GM12878 (cell line): ENCODE measurements at regions not wholly inside any gene's neighbourhood (a gene's known extent, or its start where the extent isn't known, plus 50 kb on each side); places are given as distances from the start of the nearest gene placed in this dataset.

Experiments
- BHLHE40 ChIP-seq, 2 experiments: fragments of 450-650 bp in 1 of 2; IDR thresholded peaks; 2 replicates each; pipeline ENCODE4 v1.6.1; 2011 to 2017; ENCODE audit warnings: low read depth in 2 of 2, borderline replicate concordance in 1 of 2, improper control_type of control experiment in 1 of 2, low read length in 1 of 2, mild to moderate bottlenecking in 1 of 2
- BMI1 ChIP-seq: fragments of 450-650 bp; IDR thresholded peaks from 2 replicates; pipeline ENCODE4 v1.6.1; 2016; ENCODE audit warnings: mild to moderate bottlenecking, moderate library complexity, borderline replicate concordance
- SIN3A ChIP-seq: IDR thresholded peaks from 2 replicates; pipeline ENCODE4 v1.6.1; 2012; ENCODE audit warnings: low read depth, low read length, improper control_type of control experiment
- TF ChIP-seq, protein P1 (sequence below), 3 experiments: IDR thresholded peaks in 2 of 3; conservative IDR thresholded peaks in 1 of 3; 2 replicates each; pipeline ENCODE4 v1.5.1; 2011; ENCODE audit warnings: low read depth in 3 of 3, low read length in 3 of 3, mild to moderate bottlenecking in 3 of 3, control low read depth in 2 of 3, moderate library complexity in 2 of 3, inconsistent platforms in 1 of 3, mixed read lengths in 1 of 3; ENCODE audit not compliant: control insufficient read depth in 2 of 3, insufficient read depth in 1 of 3; ENCODE audit errors: extremely low read depth in 1 of 3

GRCh38 chr5:42109006-42109572 is 184.0 kb downstream of the FBXO4 start:
- TF ChIP-seq BHLHE40 (IDR thresholded peaks at IDR 0.05; ENCODE audit: borderline replicate concordance in 1 of 2, low read depth in 2 of 2, low read length in 1 of 2) (no peak), BMI1 (no peak), SIN3A (no peak)
- TF ChIP-seq, protein P1, sequence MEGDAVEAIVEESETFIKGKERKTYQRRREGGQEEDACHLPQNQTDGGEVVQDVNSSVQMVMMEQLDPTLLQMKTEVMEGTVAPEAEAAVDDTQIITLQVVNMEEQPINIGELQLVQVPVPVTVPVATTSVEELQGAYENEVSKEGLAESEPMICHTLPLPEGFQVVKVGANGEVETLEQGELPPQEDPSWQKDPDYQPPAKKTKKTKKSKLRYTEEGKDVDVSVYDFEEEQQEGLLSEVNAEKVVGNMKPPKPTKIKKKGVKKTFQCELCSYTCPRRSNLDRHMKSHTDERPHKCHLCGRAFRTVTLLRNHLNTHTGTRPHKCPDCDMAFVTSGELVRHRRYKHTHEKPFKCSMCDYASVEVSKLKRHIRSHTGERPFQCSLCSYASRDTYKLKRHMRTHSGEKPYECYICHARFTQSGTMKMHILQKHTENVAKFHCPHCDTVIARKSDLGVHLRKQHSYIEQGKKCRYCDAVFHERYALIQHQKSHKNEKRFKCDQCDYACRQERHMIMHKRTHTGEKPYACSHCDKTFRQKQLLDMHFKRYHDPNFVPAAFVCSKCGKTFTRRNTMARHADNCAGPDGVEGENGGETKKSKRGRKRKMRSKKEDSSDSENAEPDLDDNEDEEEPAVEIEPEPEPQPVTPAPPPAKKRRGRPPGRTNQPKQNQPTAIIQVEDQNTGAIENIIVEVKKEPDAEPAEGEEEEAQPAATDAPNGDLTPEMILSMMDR (IDR thresholded peaks at IDR 0.05 in 2 of 3, conservative IDR thresholded peaks at IDR 0.05 in 1 of 3; ENCODE audit: control insufficient read depth in 2 of 3, extremely low read depth in 1 of 3, insufficient read depth in 1 of 3, low read depth in 3 of 3, low read length in 3 of 3), result no peak
